ENCODE measurements at regions not wholly inside any gene's neighbourhood (a gene's known extent, or its start where the extent isn't known, plus 50 kb on each side); places are given as distances from the start of the nearest gene placed in this dataset.
"Not testable (repeated sequence)": the region's sequence is repeated elsewhere in the genome, so short reads cannot be mapped to it uniquely, and the experiment has no call there.

GRCh38 chr2:125642032-125642431, 1013.9 kb upstream of the GYPC start:
- DNase-seq: no peak

DNA sequence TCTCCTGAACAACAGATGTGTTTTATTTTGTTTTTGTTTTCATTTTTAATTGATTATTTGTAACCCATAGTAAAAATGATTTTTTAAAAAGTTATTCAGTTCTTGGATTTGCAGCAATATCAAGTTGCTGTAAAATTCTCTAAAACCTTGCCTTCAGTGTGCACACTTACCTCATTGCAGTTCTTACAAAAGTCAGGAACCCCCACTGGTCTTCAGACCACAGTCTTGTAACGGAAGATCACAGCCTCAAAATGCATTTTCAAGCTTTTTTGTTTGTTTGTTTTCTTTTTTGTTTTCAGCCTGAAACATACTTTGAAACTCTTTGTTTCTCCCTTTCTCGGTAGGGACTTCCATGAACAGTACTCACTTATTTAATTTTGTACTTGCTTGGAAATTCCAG, 1012.8 kb upstream of the GYPC start:
- no peak for DNase-seq

- DNase-seq: no peak
Observed at GRCh38 chr2:125643585-125643984, 1012.4 kb upstream of the GYPC start.

- no peak for DNase-seq
Observed at GRCh38 chr2:125644257-125644656, 1011.7 kb upstream of the GYPC start.

DNA sequence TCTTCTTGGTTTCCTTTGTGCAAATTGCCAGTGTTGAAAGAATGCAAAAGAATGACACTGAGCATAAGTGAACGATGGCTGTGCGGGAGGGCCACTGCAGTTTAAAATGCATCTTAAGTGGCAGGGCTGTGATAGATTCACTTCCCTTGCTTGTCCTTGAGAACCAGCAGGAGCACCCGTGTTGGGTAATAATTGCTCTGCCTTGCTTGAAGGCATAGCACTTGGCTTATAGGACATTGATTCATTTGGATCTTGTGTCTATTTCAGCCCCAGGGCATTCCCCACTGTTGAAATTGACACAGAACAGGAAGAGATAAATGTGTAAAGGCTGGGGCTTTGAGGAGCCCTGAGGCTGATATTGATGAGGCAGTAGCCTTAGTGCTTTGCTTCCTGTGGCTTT, 1003.7 kb upstream of the GYPC start:
- no peak for DNase-seq

GRCh38 chr2:125654226-125654625, 1001.7 kb upstream of the GYPC start:
- no peak for DNase-seq

DNA sequence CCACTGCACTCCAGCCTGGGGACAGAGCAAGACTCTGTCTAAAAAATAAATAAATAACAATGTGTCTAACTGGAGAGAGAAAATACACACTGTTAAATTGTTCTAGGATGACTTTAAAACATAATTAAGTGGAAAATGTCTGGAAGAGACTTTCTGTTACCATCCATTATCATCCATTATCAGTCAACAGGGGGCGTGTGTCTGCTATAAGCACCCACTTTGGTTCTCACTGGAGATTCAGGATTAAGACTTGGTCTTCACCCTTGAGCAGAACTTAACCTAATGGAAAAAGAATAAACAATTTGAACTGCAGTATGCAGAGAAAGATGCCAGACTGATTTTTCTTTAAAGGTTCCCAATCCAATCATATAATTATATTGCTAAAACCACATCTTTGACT, 999.8 kb upstream of the GYPC start:
- no peak for DNase-seq

- no peak for DNase-seq
Observed at GRCh38 chr2:125658583-125658982, 997.4 kb upstream of the GYPC start.

- not testable (repeated sequence) for DNase-seq
Observed at GRCh38 chr2:125660369-125660768, 995.6 kb upstream of the GYPC start.

DNA sequence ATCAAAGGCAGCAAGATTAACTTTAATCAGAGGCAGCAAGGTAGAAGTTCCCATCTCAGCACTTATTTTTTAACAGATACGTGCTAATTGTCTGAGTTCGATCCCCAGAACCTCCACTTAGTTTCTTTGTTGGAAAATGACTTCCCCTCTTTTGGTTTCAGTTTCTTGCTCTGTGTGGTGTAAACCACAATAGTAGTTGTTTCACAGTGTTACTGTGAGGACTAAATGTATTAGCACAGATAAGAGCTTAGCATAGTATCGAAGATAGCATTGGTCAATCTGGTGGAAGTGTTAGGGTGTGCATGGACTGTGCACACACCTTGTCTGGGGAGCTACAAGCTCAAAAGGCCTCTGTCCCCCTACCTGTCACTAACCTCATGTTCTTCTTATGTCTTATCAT, 988.3 kb upstream of the GYPC start:
- DNase-seq: no peak

DNA sequence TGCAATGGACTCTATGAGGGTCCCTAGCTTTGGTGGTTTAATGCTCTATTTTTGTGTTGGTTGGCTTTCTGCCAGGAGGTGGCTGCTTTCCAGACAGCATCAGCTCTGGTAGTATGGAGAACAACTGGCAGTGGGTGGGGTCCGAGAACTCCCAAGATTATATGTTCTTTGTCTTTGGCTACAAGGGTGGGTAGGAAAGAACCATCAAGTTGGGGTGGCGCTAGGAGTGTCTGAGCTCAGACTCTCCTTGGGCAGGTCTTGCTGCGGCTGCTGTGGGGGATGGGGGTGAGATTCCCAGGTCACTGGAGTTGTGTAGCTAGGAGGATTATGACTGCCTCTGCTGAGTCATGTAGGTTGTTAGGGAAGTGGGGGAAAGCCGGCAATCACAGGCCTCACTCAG, 976.1 kb upstream of the GYPC start:
- no peak for DNase-seq

- DNase-seq: no peak
Observed at GRCh38 chr2:125680809-125681208, 975.1 kb upstream of the GYPC start.

DNA sequence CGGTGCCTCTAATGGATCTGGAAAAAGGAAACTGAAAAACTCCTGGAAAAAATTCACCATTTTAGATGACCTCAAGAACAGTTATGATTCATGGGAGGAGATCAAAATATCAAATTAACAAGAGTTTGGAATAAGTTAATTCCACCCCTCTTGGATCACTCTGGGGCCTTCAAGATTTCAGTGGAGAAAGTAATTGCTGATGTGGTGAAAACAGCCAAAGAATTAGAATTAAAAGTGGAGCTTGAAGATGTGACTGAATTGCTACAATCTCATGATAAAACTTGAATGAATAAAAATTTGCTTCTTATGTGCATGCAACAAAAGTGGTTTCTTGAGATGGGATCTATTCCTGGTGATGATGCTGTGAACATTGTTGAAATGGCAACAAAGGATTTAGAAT, 974.4 kb upstream of the GYPC start:
- DNase-seq: no peak

DNA sequence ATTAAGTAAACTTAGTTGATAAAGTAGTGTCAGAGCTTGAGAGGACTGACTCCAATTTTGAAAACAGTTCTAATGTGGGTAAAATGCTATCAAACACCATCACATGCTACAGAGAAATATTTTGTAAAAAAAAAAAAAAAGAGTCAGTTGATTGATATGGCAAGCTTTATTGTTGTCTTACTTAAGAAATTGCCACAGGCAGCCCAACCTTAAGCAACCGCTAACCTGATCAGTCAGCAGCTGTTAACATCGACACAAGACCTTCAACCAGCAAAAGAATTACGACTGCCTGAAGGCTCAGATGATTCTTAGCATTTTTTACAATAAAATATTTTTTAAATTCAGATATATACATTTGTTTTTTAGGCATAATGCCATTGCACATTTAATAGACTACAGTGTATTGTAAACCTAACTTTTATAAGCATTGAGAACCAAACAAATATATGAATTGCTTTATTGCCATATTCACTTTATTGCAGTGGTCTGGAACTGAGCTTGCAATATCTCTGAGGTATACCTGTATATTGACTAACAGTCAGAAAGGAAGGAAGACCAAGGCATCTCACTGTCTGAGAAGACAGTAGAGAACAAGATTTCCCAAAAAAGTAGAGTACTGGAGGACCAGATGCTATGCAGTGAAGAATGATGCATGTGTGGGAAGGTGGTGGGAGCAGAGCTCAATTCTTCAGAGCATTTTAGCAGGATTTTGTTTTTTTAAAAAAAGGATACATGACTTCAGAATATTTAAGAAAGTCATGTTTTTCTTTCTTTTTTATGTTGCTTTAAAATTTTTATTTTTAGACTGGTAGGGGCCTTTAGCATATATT, 973.8 kb upstream of the GYPC start:
- no peak for DNase-seq

GRCh38 chr2:125684256-125684655, 971.7 kb upstream of the GYPC start:
- no peak for DNase-seq

- no peak for DNase-seq
Observed at GRCh38 chr2:125684932-125685331, 971.0 kb upstream of the GYPC start.

DNA sequence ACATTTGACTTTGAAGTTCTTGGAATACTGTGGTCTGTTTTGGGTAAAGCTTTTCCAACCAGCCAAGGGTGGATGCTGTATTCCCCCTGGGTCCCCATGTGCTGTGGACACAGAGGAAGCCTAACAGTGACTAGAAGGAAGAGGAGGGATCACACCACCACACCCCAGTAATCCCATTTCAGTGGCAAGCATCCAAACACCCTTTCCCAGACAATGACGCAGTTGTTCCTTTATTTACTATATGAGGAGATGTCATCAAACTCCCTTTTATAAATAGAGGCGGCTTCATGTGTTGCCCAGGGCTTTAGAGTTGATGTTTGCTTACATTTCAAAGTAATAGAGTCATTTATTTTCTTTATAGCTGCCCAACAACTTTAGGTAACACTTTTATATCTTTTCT, 959.4 kb upstream of the GYPC start:
- no peak for DNase-seq

- DNase-seq: no peak
Observed at GRCh38 chr2:125698280-125698679, 957.7 kb upstream of the GYPC start.

DNA sequence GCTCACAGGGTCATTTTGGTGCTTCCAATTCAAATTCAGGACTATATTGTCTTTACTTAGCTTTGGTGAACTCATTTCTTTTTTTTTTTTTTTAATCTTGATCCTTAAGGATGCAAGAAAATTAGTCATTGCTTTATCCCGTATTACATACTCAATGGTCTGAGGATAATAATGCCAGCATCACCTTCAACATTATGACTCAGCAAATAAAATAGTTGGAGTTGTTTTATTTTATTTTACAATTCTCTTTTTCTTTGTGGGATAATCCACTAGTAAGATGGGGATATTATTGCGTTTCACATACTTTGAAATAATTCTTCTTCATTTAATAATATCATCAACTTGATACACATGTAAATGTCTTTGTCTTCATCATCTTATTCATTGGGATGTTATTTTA, 954.9 kb upstream of the GYPC start:
- DNase-seq: no peak

DNA sequence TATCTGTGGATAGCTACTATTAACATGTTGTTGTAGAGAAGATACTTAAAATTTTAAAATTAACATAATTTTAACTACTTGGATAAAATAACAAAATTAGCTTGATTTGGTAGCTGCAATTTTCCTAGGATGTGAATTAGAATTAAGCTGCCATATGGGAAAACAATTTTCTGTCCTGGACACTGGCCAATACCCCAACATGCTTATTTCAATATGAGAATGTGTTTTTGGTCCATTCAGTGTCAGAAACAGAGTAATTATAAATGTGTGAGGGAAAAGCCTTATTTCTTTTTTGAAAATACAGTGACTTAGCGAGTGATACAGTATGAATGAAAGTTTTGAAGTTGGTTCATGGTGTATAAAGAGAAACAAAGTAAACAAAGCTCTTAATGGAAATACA, 948.3 kb upstream of the GYPC start:
- DNase-seq: no peak

DNA sequence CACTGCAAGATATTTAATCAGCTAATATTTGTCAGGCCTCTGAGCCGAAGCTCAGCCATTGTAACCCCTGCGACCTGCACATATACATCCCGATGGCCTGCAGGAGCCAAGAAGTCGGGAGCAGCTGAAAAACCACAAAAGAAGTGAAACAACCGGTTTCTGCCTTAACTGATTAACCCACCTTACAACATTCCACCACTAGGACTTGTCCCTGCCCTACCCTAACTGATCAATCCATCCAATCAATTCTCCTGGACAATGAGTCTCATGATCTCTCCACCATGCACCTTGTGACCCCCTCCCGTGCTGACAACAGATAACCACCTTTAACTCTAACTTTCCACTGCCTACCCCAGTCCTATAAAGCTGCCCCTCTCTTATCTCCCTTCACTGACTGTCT, 945.4 kb upstream of the GYPC start:
- no peak for DNase-seq

DNA sequence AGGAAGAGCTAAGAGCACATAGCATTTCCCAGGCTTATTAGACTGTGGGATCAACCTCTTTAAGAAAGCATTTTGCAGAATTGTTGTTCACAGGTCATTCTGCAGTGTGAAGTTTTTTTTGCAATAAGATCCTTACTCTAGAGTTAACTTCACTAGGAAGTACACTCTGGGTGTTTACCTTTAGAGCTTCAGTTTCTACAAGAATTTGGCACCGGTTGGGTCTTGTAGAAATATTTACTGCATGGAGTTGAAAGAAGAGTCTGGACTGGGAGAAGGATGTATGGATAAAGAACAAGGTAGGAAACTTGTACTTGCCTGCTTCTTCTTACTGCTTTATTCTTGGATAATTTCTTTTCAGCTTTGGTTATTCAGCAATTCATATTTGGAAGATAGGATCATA, 944.9 kb upstream of the GYPC start:
- no peak for DNase-seq

- no peak for DNase-seq
Observed at GRCh38 chr2:125713533-125713932, 942.4 kb upstream of the GYPC start.

GRCh38 chr2:125721072-125721721, 934.8 kb upstream of the GYPC start:
- no peak for DNase-seq

DNA sequence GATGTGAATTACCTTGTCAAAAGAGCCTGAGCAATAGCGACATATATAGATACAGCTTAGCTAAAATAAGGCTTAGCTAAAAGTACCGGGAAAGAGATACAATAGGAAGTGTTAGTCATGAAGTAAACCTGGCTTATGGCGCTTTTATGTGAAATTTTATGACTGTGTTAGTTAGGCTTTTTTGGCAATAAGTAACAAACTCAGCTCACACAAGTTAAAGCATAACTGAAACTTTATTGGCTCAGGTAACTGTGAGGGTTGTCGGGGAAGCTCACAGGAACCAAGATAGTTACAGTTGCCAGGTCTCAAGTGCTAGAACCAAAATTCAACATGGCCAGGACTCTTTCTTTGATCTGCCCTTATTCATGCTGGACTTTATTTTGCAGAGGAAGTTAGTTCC, 925.0 kb upstream of the GYPC start:
- DNase-seq: no peak

Data from amniotic stem cell (primary cell).